NCI-H1105 (cell line): ENCODE measurements at regions not wholly inside any gene's neighbourhood (a gene's known extent, or its start where the extent isn't known, plus 50 kb on each side); places are given as distances from the start of the nearest gene placed in this dataset.

Experiments
- DNase-seq: peaks from one replicate; lab custom pipeline; 2025; lab: John Stamatoyannopoulos, UW

GRCh38 chr2:181836583-181836982 is 54.9 kb upstream of the ITPRID2 start:
- DNase-seq, result no peak

- no peak for DNase-seq
Observed at GRCh38 chr2:181837563-181837962, 54.0 kb upstream of the ITPRID2 start.

GRCh38 chr2:181839811-181840210 is 51.7 kb upstream of the ITPRID2 start:
- DNase-seq, result no peak

GRCh38 chr2:181841079-181841478 is 50.5 kb upstream of the ITPRID2 start:
- no peak for DNase-seq
